ENCODE measurements at regions not wholly inside any gene's neighbourhood (a gene's known extent, or its start where the extent isn't known, plus 50 kb on each side); places are given as distances from the start of the nearest gene placed in this dataset.

DNA sequence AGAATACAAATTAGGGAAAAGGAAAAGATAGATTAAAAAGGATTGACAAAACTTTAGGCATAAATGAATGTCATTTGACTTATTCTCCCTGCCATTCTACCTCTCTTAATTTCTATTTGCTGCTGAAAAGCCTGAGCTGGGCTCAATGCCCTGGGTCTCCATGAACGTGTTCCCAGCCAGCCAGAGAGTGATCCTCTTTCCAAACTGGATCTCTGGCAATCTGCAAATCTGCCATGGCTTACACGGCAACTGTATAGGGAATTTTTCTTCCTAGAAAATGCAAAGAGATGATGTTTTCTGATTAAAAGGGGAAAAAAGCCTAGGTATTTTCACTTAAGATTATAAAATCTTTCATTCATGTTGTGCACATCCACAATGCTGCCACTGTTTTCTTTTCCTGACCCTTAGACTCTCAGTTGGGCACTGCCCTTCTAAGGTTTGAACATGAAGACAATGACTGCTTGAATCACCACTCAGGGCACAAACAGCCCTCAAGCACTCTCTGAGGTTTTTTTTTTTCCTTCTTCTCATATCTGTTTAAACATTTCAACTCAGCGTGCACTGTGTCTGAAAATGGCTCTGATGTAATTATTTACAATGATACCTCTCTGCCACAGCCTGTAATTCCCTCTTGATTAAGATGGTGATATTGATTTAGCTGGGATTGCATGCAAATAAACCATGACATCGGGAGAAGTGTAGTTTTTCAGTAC, 60.3 kb downstream of the DACT1 start:
- Histone ChIP-seq H3K4me3 (no peak overlapping the region), H3K36me3 (no peaks in the 10 kb centered on the region), H3K9me3 (no peaks in the 10 kb centered on the region), H3K27ac (replicated peaks in 1 of 4) (no peak overlapping the region), H3K4me1 (no peaks in the 10 kb centered on the region), H3K27me3 (no peaks in the 10 kb centered on the region)
- intact Hi-C loops (cut with DNase I), result no loop called here
- 60% methylated on average over 4 of the region's 4 CpGs for WGBS
- TF ChIP-seq EP300 (IDR thresholded peaks at IDR 0.05), result no peak
- TF ChIP-seq POLR2AphosphoS5 (IDR thresholded peaks at IDR 0.05), result no peak
- TF ChIP-seq, protein P1, sequence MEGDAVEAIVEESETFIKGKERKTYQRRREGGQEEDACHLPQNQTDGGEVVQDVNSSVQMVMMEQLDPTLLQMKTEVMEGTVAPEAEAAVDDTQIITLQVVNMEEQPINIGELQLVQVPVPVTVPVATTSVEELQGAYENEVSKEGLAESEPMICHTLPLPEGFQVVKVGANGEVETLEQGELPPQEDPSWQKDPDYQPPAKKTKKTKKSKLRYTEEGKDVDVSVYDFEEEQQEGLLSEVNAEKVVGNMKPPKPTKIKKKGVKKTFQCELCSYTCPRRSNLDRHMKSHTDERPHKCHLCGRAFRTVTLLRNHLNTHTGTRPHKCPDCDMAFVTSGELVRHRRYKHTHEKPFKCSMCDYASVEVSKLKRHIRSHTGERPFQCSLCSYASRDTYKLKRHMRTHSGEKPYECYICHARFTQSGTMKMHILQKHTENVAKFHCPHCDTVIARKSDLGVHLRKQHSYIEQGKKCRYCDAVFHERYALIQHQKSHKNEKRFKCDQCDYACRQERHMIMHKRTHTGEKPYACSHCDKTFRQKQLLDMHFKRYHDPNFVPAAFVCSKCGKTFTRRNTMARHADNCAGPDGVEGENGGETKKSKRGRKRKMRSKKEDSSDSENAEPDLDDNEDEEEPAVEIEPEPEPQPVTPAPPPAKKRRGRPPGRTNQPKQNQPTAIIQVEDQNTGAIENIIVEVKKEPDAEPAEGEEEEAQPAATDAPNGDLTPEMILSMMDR (IDR thresholded peaks at IDR 0.05), result no peak
- no peak for TF ChIP-seq POLR2A (IDR thresholded peaks at IDR 0.05; ENCODE audit: low read depth)
- DNase-seq (ENCODE audit: extremely low spot score), result no peak

DNA sequence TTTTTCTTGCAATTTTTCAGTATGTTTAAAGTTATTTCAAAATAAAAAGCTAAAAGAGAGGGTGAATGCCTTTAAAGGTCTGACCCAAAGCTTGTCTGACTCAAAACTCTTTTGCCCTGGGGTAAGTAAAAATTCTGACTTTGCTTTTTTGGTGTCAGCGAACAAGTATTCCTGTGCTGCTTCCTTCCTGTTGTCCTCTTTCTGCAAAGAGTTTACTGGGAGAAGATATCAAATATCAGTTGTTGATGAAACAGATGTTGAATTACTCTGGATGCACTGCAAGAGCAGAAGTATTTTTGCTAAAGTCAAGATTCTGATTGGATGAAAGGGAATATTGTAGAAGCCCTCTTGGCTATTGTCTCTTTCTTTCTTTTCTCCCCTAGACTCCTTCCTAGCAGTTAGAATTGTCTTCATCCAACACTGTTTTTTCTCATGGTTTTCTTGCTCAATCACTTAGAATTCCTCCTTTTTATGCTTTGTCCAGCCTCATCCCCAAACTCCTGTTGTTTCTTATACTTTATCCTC, 62.0 kb downstream of the DACT1 start:
- intact Hi-C loops (cut with DNase I), result no loop called here
- Histone ChIP-seq H3K27ac (replicated peaks in 1 of 4) (no peak overlapping the region), H3K36me3 (no peaks in the 10 kb centered on the region), H3K27me3 (no peaks in the 10 kb centered on the region), H3K4me3 (no peak overlapping the region), H3K4me1 (no peaks in the 10 kb centered on the region), H3K9me3 (no peaks in the 10 kb centered on the region)
- TF ChIP-seq POLR2AphosphoS5 (IDR thresholded peaks at IDR 0.05), result no peak
- no peak for TF ChIP-seq POLR2A (IDR thresholded peaks at IDR 0.05; ENCODE audit: low read depth)
- TF ChIP-seq EP300 (IDR thresholded peaks at IDR 0.05), result no peak
- TF ChIP-seq, protein P1 (IDR thresholded peaks at IDR 0.05), result no peak
- 56% methylated on average over 1 of the region's 1 CpG for WGBS
- DNase-seq (ENCODE audit: extremely low spot score), result no peak

- peak; percentile 29 for DNase-seq (ENCODE audit: extremely low spot score)
Measured at GRCh38 chr14:58701156-58701555, 63.4 kb downstream of the DACT1 start.

GRCh38 chr14:58701604-58702003, 63.8 kb downstream of the DACT1 start:
- no peaks in the 10 kb centered on the region for H3K27me3 ChIP-seq
- 84% methylated on average over 1 of the region's 1 CpG for WGBS
- no peaks in the 10 kb centered on the region for H3K4me1 ChIP-seq
- TF ChIP-seq EP300 (IDR thresholded peaks at IDR 0.05), result no peak
- TF ChIP-seq POLR2AphosphoS5 (IDR thresholded peaks at IDR 0.05), result no peak
- no peak for TF ChIP-seq POLR2A (IDR thresholded peaks at IDR 0.05; ENCODE audit: low read depth)
- TF ChIP-seq, protein P1 (IDR thresholded peaks at IDR 0.05), result no peak
- no peaks in the 10 kb centered on the region for H3K9me3 ChIP-seq
- intact Hi-C loops (cut with DNase I), result no loop called here
- H3K4me3 ChIP-seq, result no peak overlapping the region
- H3K27ac ChIP-seq (replicated peaks in 1 of 4), result no peak overlapping the region
- no peak for DNase-seq (ENCODE audit: extremely low spot score)
- H3K36me3 ChIP-seq, result no peaks in the 10 kb centered on the region

More at GRCh38 chr14:58701156-58701555, 63.4 kb downstream of the DACT1 start:
- no peaks in the 10 kb centered on the region for H3K9me3 ChIP-seq
- no peak overlapping the region for H3K27ac ChIP-seq (replicated peaks in 1 of 4)
- no peaks in the 10 kb centered on the region for H3K4me1 ChIP-seq
- TF ChIP-seq, protein P1 (IDR thresholded peaks at IDR 0.05), result no peak
- TF ChIP-seq EP300 (IDR thresholded peaks at IDR 0.05) (no peak), POLR2AphosphoS5 (IDR thresholded peaks at IDR 0.05) (no peak), POLR2A (IDR thresholded peaks at IDR 0.05; ENCODE audit: low read depth) (no peak)
- H3K4me3 ChIP-seq, result no peak overlapping the region
- no peaks in the 10 kb centered on the region for H3K27me3 ChIP-seq
- H3K36me3 ChIP-seq, result no peaks in the 10 kb centered on the region
- intact Hi-C loops (cut with DNase I), result no loop called here
- WGBS, result 83% methylated on average over 3 of the region's 3 CpGs
